Heart left ventricle (tissue), 16 donors: ENCODE measurements at regions not wholly inside any gene's neighbourhood (a gene's known extent, or its start where the extent isn't known, plus 50 kb on each side); places are given as distances from the start of the nearest gene placed in this dataset.

Experiments
- ATAC-seq, 4 donors: fragments of 200-7000 bp; cut with Tn5 transposase; one replicate each; pipeline ENCODE4 v1.9.1; 2020 to 2022; ENCODE audit warnings: moderate library complexity in 4 of 4, mild to moderate bottlenecking in 3 of 4, moderate number of reproducible peaks in 1 of 4
- DNase-seq, 5 donors: peaks; one replicate each; pipeline ENCODE4 v3.0.0-alpha.2; 2020
- H3K27ac ChIP-seq, 12 donors: fragments of 200-600 bp; sonication (generic) in 4 of 12; one replicate each; pipeline versions ENCODE4 v1.5.0 to v1.8.0; 2016 to 2022; ENCODE audit warnings: mild to moderate bottlenecking in 2 of 12
- H3K27me3 ChIP-seq, 9 donors: fragments of 200-600 bp; sonication (generic) in 2 of 9; one replicate each; pipeline versions ENCODE4 v1.5.1 to v1.8.0; 2016 to 2022; ENCODE audit warnings: mild to moderate bottlenecking in 3 of 9
- H3K36me3 ChIP-seq, 9 donors: fragments of 200-600 bp; sonication (generic) in 2 of 9; one replicate each; pipeline versions ENCODE4 v1.5.0 to v1.8.0; 2018 to 2022; ENCODE audit warnings: mild to moderate bottlenecking in 2 of 9
- H3K4me1 ChIP-seq, 12 donors: fragments of 200-600 bp; sonication (generic) in 4 of 12; one replicate each; pipeline versions ENCODE4 v1.5.0 to v1.8.0; 2016 to 2022; ENCODE audit warnings: mild to moderate bottlenecking in 3 of 12
- H3K4me3 ChIP-seq, 12 donors: fragments of 200-600 bp; sonication (generic) in 4 of 12; one replicate each; pipeline versions ENCODE4 v1.5.0 to v1.8.0; 2017 to 2022; ENCODE audit warnings: mild to moderate bottlenecking in 9 of 12, moderate library complexity in 4 of 12
- H3K9me3 ChIP-seq, 12 donors: fragments of 200-600 bp; sonication (generic) in 4 of 12; one replicate each; pipeline versions ENCODE4 v1.5.0 to v1.8.0; 2016 to 2022; ENCODE audit warnings: mild to moderate bottlenecking in 1 of 12
- CTCF ChIP-seq, 12 donors: fragments of 200-600 bp; sonication (generic) in 4 of 12; IDR thresholded peaks; one replicate each; pipeline versions ENCODE4 v1.5.0 to v1.8.0; 2018 to 2022; ENCODE audit warnings: antibody characterized with exemption in 12 of 12, mild to moderate bottlenecking in 5 of 12
- POLR2A ChIP-seq, 2 donors: fragments of 450-650 bp; IDR thresholded peaks; one replicate each; pipeline ENCODE4 v1.6.1; 2017; ENCODE audit warnings: antibody characterized with exemption in 2 of 2, mild to moderate bottlenecking in 2 of 2, moderate library complexity in 2 of 2
- WGBS, 4 donors: extraction: QIAGEN DNeasy Blood & Tissue Kit in 2 of 4; methylation state at CpG; one replicate each; pipeline versions ENCODE4 v1.1.5 to v1.1.7; 2013 to 2018; 5-methylcytosine and 5-hydroxymethylcytosine counted together
- intact Hi-C, 10 donors: fragments of 100-400 bp; cut with DNase I; formaldehyde crosslinking; loops; one replicate each; pipeline versions ENCODE4 v1.11.1 to v1.14.2; 2022
- donor health status: ischemic (EF 13 %, LVEDD 7.1; RV severe dilation, severe dysfunction).
- donor health status: healthy with polysubstance abuse.
- donor health status: DM: no; HTN: yes; CAD: no.
- donor health status: DM: no; HTN: no; CAD: no.
- donor health status: ischemic (EF 25% LVEDD 6.9; RV normal size, moderate dysfunction).
- donor health status: ischemic (EF 25% LVEDD 5.7; RV mildly dilated, moderate dysfunction).
- donor health status: healthy.
- donor health status: DM: yes; HTN: yes; CAD: no.
- donor health status: ischemic (EF 35%, LVEDD 5.7; RV mildly dilated, moderate dysfunction).
- donor health status: nonischemic (EF 11% LVEDD 7.7; RV severe dilation, severe dysfunction).
- donor health status: DM: yes; HTN: yes; CAD: no.
- donor health status: PGD.
- donor health status: ischemic (EF 29% LVEDD 5.4; RV normal size, mild dysfunction).
- donor health status: nonischemic (EF 23%, LVEDD 6.1; RV moderate dilation, normal function).

- H3K27ac ChIP-seq, result no peak overlapping the region
- intact Hi-C loops, result no loop called here
- H3K4me3 ChIP-seq, result no peak overlapping the region
- no peaks in the 10 kb centered on the region for H3K9me3 ChIP-seq
- no peaks in the 10 kb centered on the region for H3K4me1 ChIP-seq
- ATAC-seq (no peak), DNase-seq (no peak)
- no peaks in the 10 kb centered on the region for H3K27me3 ChIP-seq
- no peaks in the 10 kb centered on the region for H3K36me3 ChIP-seq
- TF ChIP-seq POLR2A (IDR thresholded peaks at IDR 0.05), result no peak
- no peak for TF ChIP-seq CTCF (IDR thresholded peaks at IDR 0.05)
- WGBS, 4 donors, result 55 to 71% (median 63%) methylated on average over 1 of the region's 1 CpG
These were observed 299.7 kb upstream of the PRMT6 start for GRCh38 chr1:106756752-106757151.

GRCh38 chr1:106768077-106768476, 288.4 kb upstream of the PRMT6 start:
- H3K9me3 ChIP-seq, result peaks cover 0 to 3% (median 0%) of the 10 kb centered on the region in 12 donors
- 35 to 41% (median 36%) methylated on average over 2 of the region's 2 CpGs for WGBS, 4 donors
- ATAC-seq (no peak), DNase-seq (no peak)
- no peaks in the 10 kb centered on the region for H3K4me1 ChIP-seq
- no peak for TF ChIP-seq CTCF (IDR thresholded peaks at IDR 0.05)
- no peak for TF ChIP-seq POLR2A (IDR thresholded peaks at IDR 0.05)
- H3K27ac ChIP-seq, result no peak overlapping the region
- H3K27me3 ChIP-seq, result no peaks in the 10 kb centered on the region
- intact Hi-C loops, result no loop called here
- H3K4me3 ChIP-seq, result no peak overlapping the region
- no peaks in the 10 kb centered on the region for H3K36me3 ChIP-seq

GRCh38 chr1:106768501-106768900, 288.0 kb upstream of the PRMT6 start:
- H3K9me3 ChIP-seq, result peaks cover 0 to 5% (median 0%) of the 10 kb centered on the region in 12 donors
- no peak for TF ChIP-seq CTCF (IDR thresholded peaks at IDR 0.05)
- TF ChIP-seq POLR2A (IDR thresholded peaks at IDR 0.05), result no peak
- H3K4me3 ChIP-seq, result no peak overlapping the region
- no peaks in the 10 kb centered on the region for H3K4me1 ChIP-seq
- H3K27ac ChIP-seq, result no peak overlapping the region
- no peaks in the 10 kb centered on the region for H3K36me3 ChIP-seq
- no peaks in the 10 kb centered on the region for H3K27me3 ChIP-seq
- WGBS, 4 donors, result 60 to 74% (median 65%) methylated on average over 2 of the region's 2 CpGs
- intact Hi-C loops, result no loop called here
- ATAC-seq (no peak), DNase-seq (no peak)

- ATAC-seq (no peak), DNase-seq (no peak)
- Histone ChIP-seq H3K4me1 (no peaks in the 10 kb centered on the region), H3K27me3 (no peaks in the 10 kb centered on the region), H3K27ac (no peak overlapping the region), H3K36me3 (no peaks in the 10 kb centered on the region), H3K9me3 (peaks cover 0 to 42% (median 9%) of the 10 kb centered on the region in 12 donors), H3K4me3 (no peak overlapping the region)
- TF ChIP-seq CTCF (IDR thresholded peaks at IDR 0.05) (no peak), POLR2A (IDR thresholded peaks at IDR 0.05) (no peak)
- intact Hi-C loops, result no loop called here
- WGBS, 4 donors, result 67 to 78% (median 77%) methylated on average over 1 to 2 of the region's 2 CpGs
These were observed 283.3 kb upstream of the PRMT6 start for GRCh38 chr1:106773206-106773605.
